ENCODE measurements at regions not wholly inside any gene's neighbourhood (a gene's known extent, or its start where the extent isn't known, plus 50 kb on each side); places are given as distances from the start of the nearest gene placed in this dataset.
"Not testable (repeated sequence)": the region's sequence is repeated elsewhere in the genome, so short reads cannot be mapped to it uniquely, and the experiment has no call there.

- DNase-seq, result no peak
These were observed 420.9 kb downstream of the SOCS6 start for GRCh38 chr18:70709720-70710119.

- DNase-seq, result no peak
These were observed 420.3 kb downstream of the SOCS6 start for GRCh38 chr18:70709144-70709543.

- DNase-seq, result no peak
These were observed 417.1 kb downstream of the SOCS6 start for GRCh38 chr18:70705831-70706416.

- no peak for DNase-seq
These were observed 411.7 kb downstream of the SOCS6 start for GRCh38 chr18:70700496-70700895.

GRCh38 chr18:70698574-70698973, 409.7 kb downstream of the SOCS6 start:
- DNase-seq, result no peak

- DNase-seq, result no peak
These were observed 404.4 kb downstream of the SOCS6 start for GRCh38 chr18:70693246-70693645.

- DNase-seq, result not testable (repeated sequence)
These were observed 400.9 kb downstream of the SOCS6 start for GRCh38 chr18:70689765-70690164.

- DNase-seq, result no peak
These were observed 399.4 kb downstream of the SOCS6 start for GRCh38 chr18:70688286-70688685.

GRCh38 chr18:70684821-70685220, 396.0 kb downstream of the SOCS6 start:
- DNase-seq, result no peak

- no peak for DNase-seq
These were observed 394.4 kb downstream of the SOCS6 start for GRCh38 chr18:70683263-70683662.

GRCh38 chr18:70674896-70675295, 386.1 kb downstream of the SOCS6 start:
- no peak for DNase-seq

GRCh38 chr18:70673831-70674230, 385.0 kb downstream of the SOCS6 start:
- DNase-seq, result no peak

- no peak for DNase-seq
These were observed 383.7 kb downstream of the SOCS6 start for GRCh38 chr18:70672581-70672980.

GRCh38 chr18:70671889-70672565, 383.2 kb downstream of the SOCS6 start:
- DNase-seq, result no peak

- no peak for DNase-seq
These were observed 378.1 kb downstream of the SOCS6 start for GRCh38 chr18:70666936-70667335.

GRCh38 chr18:70663141-70663540, 374.3 kb downstream of the SOCS6 start:
- no peak for DNase-seq

GRCh38 chr18:70662588-70662987, 373.7 kb downstream of the SOCS6 start:
- DNase-seq, result no peak

- DNase-seq, result no peak
These were observed 370.4 kb downstream of the SOCS6 start for GRCh38 chr18:70659036-70659925.

GRCh38 chr18:70653671-70654070, 364.8 kb downstream of the SOCS6 start:
- no peak for DNase-seq

GRCh38 chr18:70650878-70651277, 362.0 kb downstream of the SOCS6 start:
- no peak for DNase-seq

- DNase-seq, result no peak
These were observed 360.8 kb downstream of the SOCS6 start for GRCh38 chr18:70649683-70650082.

- DNase-seq, result no peak
These were observed 357.1 kb downstream of the SOCS6 start for GRCh38 chr18:70645971-70646370.

GRCh38 chr18:70643812-70644211, 355.0 kb downstream of the SOCS6 start:
- DNase-seq, result no peak
